Activated CD4-positive, alpha-beta memory T cell treated with anti-CD3 and anti-CD28 coated beads for 36 hours (primary cell): ENCODE measurements at regions not wholly inside any gene's neighbourhood (a gene's known extent, or its start where the extent isn't known, plus 50 kb on each side); places are given as distances from the start of the nearest gene placed in this dataset.

Source experiments
- CTCF ChIA-PET: fragments of 350-600 bp; sonication (Branson Sonifier 250); formaldehyde crosslinking; loops from one replicate; lab custom pipeline; 2021; ENCODE audit warnings: antibody characterized with exemption, inconsistent platforms; lab: Charles Lee
- POLR2A ChIA-PET: fragments of 350-600 bp; sonication (Branson Sonifier 250); formaldehyde crosslinking; loops from one replicate; lab custom pipeline; 2021; ENCODE audit warnings: antibody characterized with exemption; lab: Charles Lee
- DNase-seq: peaks from one replicate; pipeline ENCODE4 v3.0.0-alpha.2; 2020
- H3K27ac Mint-ChIP-seq: one replicate; pipeline ENCODE4 v1.8.0; 2021; ENCODE audit warnings: mixed read lengths
- H3K27me3 Mint-ChIP-seq: one replicate; pipeline ENCODE4 v1.8.0; 2021; ENCODE audit warnings: mixed read lengths
- H3K36me3 Mint-ChIP-seq: one replicate; pipeline ENCODE4 v1.8.0; 2021; ENCODE audit warnings: mixed read lengths
- H3K4me1 Mint-ChIP-seq: one replicate; pipeline ENCODE4 v1.8.0; 2021; ENCODE audit warnings: low read depth, mixed read lengths
- H3K4me3 Mint-ChIP-seq: one replicate; pipeline ENCODE4 v1.8.0; 2021; ENCODE audit warnings: mild to moderate bottlenecking, mixed read lengths
- H3K9me3 Mint-ChIP-seq: one replicate; pipeline ENCODE4 v1.8.0; 2021; ENCODE audit warnings: mixed read lengths
- intact Hi-C: fragments of 100-400 bp; cut with micrococcal nuclease; formaldehyde crosslinking; loops from one replicate; pipeline ENCODE4 v1.15.1; 2023

GRCh38 chr12:28699029-28699428, 450.0 kb upstream of the FAR2 start:
- intact Hi-C loops: no loop called here
- no peaks in the 10 kb centered on the region for H3K27me3 Mint-ChIP-seq
- no peak for DNase-seq
- no peak overlapping the region for H3K27ac Mint-ChIP-seq
- no peaks in the 10 kb centered on the region for H3K36me3 Mint-ChIP-seq
- POLR2A ChIA-PET: no interaction called here
- no peaks in the 10 kb centered on the region for H3K4me1 Mint-ChIP-seq
- CTCF ChIA-PET: no interaction called here
- no peak overlapping the region for H3K4me3 Mint-ChIP-seq
- H3K9me3 Mint-ChIP-seq: peaks cover 6% of the 10 kb centered on the region

- no peaks in the 10 kb centered on the region for H3K4me1 Mint-ChIP-seq
- H3K27ac Mint-ChIP-seq: no peak overlapping the region
- H3K27me3 Mint-ChIP-seq: no peaks in the 10 kb centered on the region
- no peaks in the 10 kb centered on the region for H3K36me3 Mint-ChIP-seq
- peaks cover 6% of the 10 kb centered on the region for H3K9me3 Mint-ChIP-seq
- intact Hi-C loops: no loop called here
- no peak for DNase-seq
- POLR2A ChIA-PET: no interaction called here
- H3K4me3 Mint-ChIP-seq: no peak overlapping the region
- CTCF ChIA-PET: no interaction called here
These were observed 448.9 kb upstream of the FAR2 start for GRCh38 chr12:28700161-28700560.

- H3K4me1 Mint-ChIP-seq: no peaks in the 10 kb centered on the region
- no peak for DNase-seq
- intact Hi-C loops: no loop called here
- H3K27ac Mint-ChIP-seq: no peak overlapping the region
- no peaks in the 10 kb centered on the region for H3K27me3 Mint-ChIP-seq
- POLR2A ChIA-PET: no interaction called here
- H3K9me3 Mint-ChIP-seq: peaks cover 6% of the 10 kb centered on the region
- H3K36me3 Mint-ChIP-seq: no peaks in the 10 kb centered on the region
- CTCF ChIA-PET: no interaction called here
- H3K4me3 Mint-ChIP-seq: no peak overlapping the region
These were observed 444.5 kb upstream of the FAR2 start for GRCh38 chr12:28704477-28705169.

- intact Hi-C loops: no loop called here
- ChIA-PET POLR2A (no interaction called here), CTCF (no interaction called here)
- no peak for DNase-seq
- H3K4me3 Mint-ChIP-seq: no peak overlapping the region
- peaks cover under 1% of the 10 kb centered on the region for H3K9me3 Mint-ChIP-seq
- H3K27me3 Mint-ChIP-seq: no peaks in the 10 kb centered on the region
- H3K4me1 Mint-ChIP-seq: no peaks in the 10 kb centered on the region
- no peak overlapping the region for H3K27ac Mint-ChIP-seq
- H3K36me3 Mint-ChIP-seq: no peaks in the 10 kb centered on the region
These were observed 440.1 kb upstream of the FAR2 start for GRCh38 chr12:28708918-28709371.

- no peak for DNase-seq
- intact Hi-C loops: no loop called here
- CTCF ChIA-PET: no interaction called here
- Mint-ChIP-seq H3K36me3 (no peaks in the 10 kb centered on the region), H3K9me3 (no peaks in the 10 kb centered on the region), H3K4me1 (no peaks in the 10 kb centered on the region), H3K27me3 (no peaks in the 10 kb centered on the region), H3K27ac (no peak overlapping the region), H3K4me3 (no peak overlapping the region)
- POLR2A ChIA-PET: interaction anchor here (0.6 kb wide), 1 partner anchor 8 kb away, joined by 4 read pairs; no protein-coding TSS in a partner anchor
These were observed 438.9 kb upstream of the FAR2 start for GRCh38 chr12:28709986-28710685.

GRCh38 chr12:28710882-28711281, 438.2 kb upstream of the FAR2 start:
- ChIA-PET CTCF (no interaction called here), POLR2A (no interaction called here)
- no peak for DNase-seq
- Mint-ChIP-seq H3K27ac (no peak overlapping the region), H3K27me3 (no peaks in the 10 kb centered on the region), H3K4me1 (no peaks in the 10 kb centered on the region), H3K4me3 (no peak overlapping the region), H3K36me3 (no peaks in the 10 kb centered on the region), H3K9me3 (no peaks in the 10 kb centered on the region)
- intact Hi-C loops: no loop called here

GRCh38 chr12:28711421-28711820, 437.7 kb upstream of the FAR2 start:
- intact Hi-C loops: no loop called here
- Mint-ChIP-seq H3K4me3 (no peak overlapping the region), H3K27ac (no peak overlapping the region), H3K9me3 (no peaks in the 10 kb centered on the region), H3K27me3 (no peaks in the 10 kb centered on the region), H3K4me1 (no peaks in the 10 kb centered on the region), H3K36me3 (no peaks in the 10 kb centered on the region)
- POLR2A ChIA-PET: no interaction called here
- CTCF ChIA-PET: no interaction called here
- DNase-seq: no peak

- intact Hi-C loops: no loop called here
- Mint-ChIP-seq H3K4me1 (no peaks in the 10 kb centered on the region), H3K27me3 (no peaks in the 10 kb centered on the region), H3K4me3 (no peak overlapping the region), H3K9me3 (no peaks in the 10 kb centered on the region), H3K36me3 (no peaks in the 10 kb centered on the region), H3K27ac (no peak overlapping the region)
- ChIA-PET CTCF (no interaction called here), POLR2A (no interaction called here)
- DNase-seq: no peak
These were observed 406.3 kb upstream of the FAR2 start for GRCh38 chr12:28742791-28743190.

GRCh38 chr12:28746734-28747325, 402.2 kb upstream of the FAR2 start:
- ChIA-PET POLR2A (no interaction called here), CTCF (no interaction called here)
- H3K27me3 Mint-ChIP-seq: no peaks in the 10 kb centered on the region
- no peak for DNase-seq
- H3K4me1 Mint-ChIP-seq: no peaks in the 10 kb centered on the region
- no peaks in the 10 kb centered on the region for H3K9me3 Mint-ChIP-seq
- H3K4me3 Mint-ChIP-seq: no peak overlapping the region
- no peaks in the 10 kb centered on the region for H3K36me3 Mint-ChIP-seq
- intact Hi-C loops: no loop called here
- no peak overlapping the region for H3K27ac Mint-ChIP-seq

- intact Hi-C loops: no loop called here
These were observed 398.0 kb upstream of the FAR2 start for GRCh38 chr12:28750946-28751685.

GRCh38 chr12:28755027-28755426, 394.1 kb upstream of the FAR2 start:
- no peaks in the 10 kb centered on the region for H3K36me3 Mint-ChIP-seq
- DNase-seq: no peak
- H3K4me3 Mint-ChIP-seq: no peak overlapping the region
- POLR2A ChIA-PET: no interaction called here
- H3K27me3 Mint-ChIP-seq: no peaks in the 10 kb centered on the region
- intact Hi-C loops: no loop called here
- H3K27ac Mint-ChIP-seq: no peak overlapping the region
- no peaks in the 10 kb centered on the region for H3K4me1 Mint-ChIP-seq
- CTCF ChIA-PET: no interaction called here
- H3K9me3 Mint-ChIP-seq: peaks cover 5% of the 10 kb centered on the region

More at GRCh38 chr12:28750946-28751685, 398.0 kb upstream of the FAR2 start:
- CTCF ChIA-PET: no interaction called here
- peaks cover 5% of the 10 kb centered on the region for H3K9me3 Mint-ChIP-seq
- POLR2A ChIA-PET: no interaction called here
- H3K27me3 Mint-ChIP-seq: no peaks in the 10 kb centered on the region
- no peak overlapping the region for H3K4me3 Mint-ChIP-seq
- DNase-seq: no peak
- no peaks in the 10 kb centered on the region for H3K4me1 Mint-ChIP-seq
- H3K27ac Mint-ChIP-seq: no peak overlapping the region
- H3K36me3 Mint-ChIP-seq: no peaks in the 10 kb centered on the region

- POLR2A ChIA-PET: no interaction called here
- H3K4me1 Mint-ChIP-seq: no peaks in the 10 kb centered on the region
- DNase-seq: no peak
These were observed 389.7 kb upstream of the FAR2 start for GRCh38 chr12:28759333-28759732.

More at GRCh38 chr12:28759333-28759732, 389.7 kb upstream of the FAR2 start:
- no peaks in the 10 kb centered on the region for H3K27me3 Mint-ChIP-seq
- H3K4me3 Mint-ChIP-seq: no peak overlapping the region
- no peak overlapping the region for H3K27ac Mint-ChIP-seq
- no peaks in the 10 kb centered on the region for H3K36me3 Mint-ChIP-seq
- CTCF ChIA-PET: no interaction called here
- intact Hi-C loops: no loop called here
- peaks cover 5% of the 10 kb centered on the region for H3K9me3 Mint-ChIP-seq
